HL-60 (cell line): ENCODE measurements at regions not wholly inside any gene's neighbourhood (a gene's known extent, or its start where the extent isn't known, plus 50 kb on each side); places are given as distances from the start of the nearest gene placed in this dataset.

Source experiments
- POLR2AphosphoS5 ChIP-seq: IDR thresholded peaks from 2 replicates; pipeline ENCODE4 v1.6.1; 2012; ENCODE audit warnings: low read depth
- SPI1 ChIP-seq: IDR thresholded peaks from 2 replicates; pipeline ENCODE4 v1.6.1; 2012; ENCODE audit warnings: low read depth, mild to moderate bottlenecking, borderline replicate concordance
- TF ChIP-seq, protein P1 (sequence below): IDR thresholded peaks from one replicate; pipeline ENCODE4 v1.5.1; 2011; ENCODE audit warnings: low read length, control low read depth, inconsistent platforms; ENCODE audit not compliant: insufficient read depth
- TF ChIP-seq, protein P2 (sequence below): IDR thresholded peaks from 2 replicates; pipeline ENCODE4 v1.6.1; 2012; ENCODE audit warnings: low read depth; ENCODE audit not compliant: insufficient replicate concordance

DNA sequence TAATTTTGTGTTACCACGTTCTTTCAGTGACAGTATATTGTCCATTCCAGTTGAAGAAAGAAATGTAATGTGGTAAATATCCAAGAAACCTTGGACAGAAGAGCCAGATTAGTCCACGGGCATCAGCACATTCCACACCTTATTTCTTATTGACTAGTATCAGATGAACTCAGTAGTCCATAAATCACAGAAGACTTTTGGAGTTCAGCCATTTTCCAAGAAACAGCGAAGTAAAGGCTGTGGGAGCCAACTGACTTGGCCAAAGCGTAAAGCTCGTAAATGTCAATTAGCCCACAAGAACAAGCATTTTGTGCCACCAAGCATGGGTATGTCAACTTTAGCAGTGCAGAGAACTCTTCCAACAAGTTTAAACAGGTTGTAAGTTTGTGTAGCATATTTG, 60.2 kb upstream of the STARD4 start:
- TF ChIP-seq, protein P1, sequence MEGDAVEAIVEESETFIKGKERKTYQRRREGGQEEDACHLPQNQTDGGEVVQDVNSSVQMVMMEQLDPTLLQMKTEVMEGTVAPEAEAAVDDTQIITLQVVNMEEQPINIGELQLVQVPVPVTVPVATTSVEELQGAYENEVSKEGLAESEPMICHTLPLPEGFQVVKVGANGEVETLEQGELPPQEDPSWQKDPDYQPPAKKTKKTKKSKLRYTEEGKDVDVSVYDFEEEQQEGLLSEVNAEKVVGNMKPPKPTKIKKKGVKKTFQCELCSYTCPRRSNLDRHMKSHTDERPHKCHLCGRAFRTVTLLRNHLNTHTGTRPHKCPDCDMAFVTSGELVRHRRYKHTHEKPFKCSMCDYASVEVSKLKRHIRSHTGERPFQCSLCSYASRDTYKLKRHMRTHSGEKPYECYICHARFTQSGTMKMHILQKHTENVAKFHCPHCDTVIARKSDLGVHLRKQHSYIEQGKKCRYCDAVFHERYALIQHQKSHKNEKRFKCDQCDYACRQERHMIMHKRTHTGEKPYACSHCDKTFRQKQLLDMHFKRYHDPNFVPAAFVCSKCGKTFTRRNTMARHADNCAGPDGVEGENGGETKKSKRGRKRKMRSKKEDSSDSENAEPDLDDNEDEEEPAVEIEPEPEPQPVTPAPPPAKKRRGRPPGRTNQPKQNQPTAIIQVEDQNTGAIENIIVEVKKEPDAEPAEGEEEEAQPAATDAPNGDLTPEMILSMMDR = no peak
- TF ChIP-seq, protein P2, sequence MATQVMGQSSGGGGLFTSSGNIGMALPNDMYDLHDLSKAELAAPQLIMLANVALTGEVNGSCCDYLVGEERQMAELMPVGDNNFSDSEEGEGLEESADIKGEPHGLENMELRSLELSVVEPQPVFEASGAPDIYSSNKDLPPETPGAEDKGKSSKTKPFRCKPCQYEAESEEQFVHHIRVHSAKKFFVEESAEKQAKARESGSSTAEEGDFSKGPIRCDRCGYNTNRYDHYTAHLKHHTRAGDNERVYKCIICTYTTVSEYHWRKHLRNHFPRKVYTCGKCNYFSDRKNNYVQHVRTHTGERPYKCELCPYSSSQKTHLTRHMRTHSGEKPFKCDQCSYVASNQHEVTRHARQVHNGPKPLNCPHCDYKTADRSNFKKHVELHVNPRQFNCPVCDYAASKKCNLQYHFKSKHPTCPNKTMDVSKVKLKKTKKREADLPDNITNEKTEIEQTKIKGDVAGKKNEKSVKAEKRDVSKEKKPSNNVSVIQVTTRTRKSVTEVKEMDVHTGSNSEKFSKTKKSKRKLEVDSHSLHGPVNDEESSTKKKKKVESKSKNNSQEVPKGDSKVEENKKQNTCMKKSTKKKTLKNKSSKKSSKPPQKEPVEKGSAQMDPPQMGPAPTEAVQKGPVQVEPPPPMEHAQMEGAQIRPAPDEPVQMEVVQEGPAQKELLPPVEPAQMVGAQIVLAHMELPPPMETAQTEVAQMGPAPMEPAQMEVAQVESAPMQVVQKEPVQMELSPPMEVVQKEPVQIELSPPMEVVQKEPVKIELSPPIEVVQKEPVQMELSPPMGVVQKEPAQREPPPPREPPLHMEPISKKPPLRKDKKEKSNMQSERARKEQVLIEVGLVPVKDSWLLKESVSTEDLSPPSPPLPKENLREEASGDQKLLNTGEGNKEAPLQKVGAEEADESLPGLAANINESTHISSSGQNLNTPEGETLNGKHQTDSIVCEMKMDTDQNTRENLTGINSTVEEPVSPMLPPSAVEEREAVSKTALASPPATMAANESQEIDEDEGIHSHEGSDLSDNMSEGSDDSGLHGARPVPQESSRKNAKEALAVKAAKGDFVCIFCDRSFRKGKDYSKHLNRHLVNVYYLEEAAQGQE = no peak
- no peak for TF ChIP-seq POLR2AphosphoS5
- no peak for TF ChIP-seq SPI1
